ENCODE measurements at regions not wholly inside any gene's neighbourhood (a gene's known extent, or its start where the extent isn't known, plus 50 kb on each side); places are given as distances from the start of the nearest gene placed in this dataset.

- TF ChIP-seq CTCF (IDR thresholded peaks at IDR 0.05; ENCODE audit: extremely low read depth, insufficient read depth, missing control alignments), result no peak
- DNase-seq (ENCODE audit: low spot score), result no peak
- in situ Hi-C loops (cut with MboI; ENCODE audit: low pct_unique_long_range_greater_than_20kb, low sequenced_read_pairs, unreplicated experiment), result no loop called here
These were observed 1038.0 kb upstream of the PIK3C3 start for GRCh38 chr18:40917056-40917455.

- no peak for TF ChIP-seq CTCF (IDR thresholded peaks at IDR 0.05; ENCODE audit: extremely low read depth, insufficient read depth, missing control alignments)
These were observed 1039.3 kb upstream of the PIK3C3 start for GRCh38 chr18:40915724-40916123.

GRCh38 chr18:40911582-40912254 lies 1043.3 kb upstream of the PIK3C3 start:
- no peak for TF ChIP-seq CTCF (IDR thresholded peaks at IDR 0.05; ENCODE audit: extremely low read depth, insufficient read depth, missing control alignments)
- no peak for DNase-seq (ENCODE audit: low spot score)
- in situ Hi-C loops (cut with MboI; ENCODE audit: low pct_unique_long_range_greater_than_20kb, low sequenced_read_pairs, unreplicated experiment), result no loop called here

More at GRCh38 chr18:40915724-40916123, 1039.3 kb upstream of the PIK3C3 start:
- in situ Hi-C loops (cut with MboI; ENCODE audit: low pct_unique_long_range_greater_than_20kb, low sequenced_read_pairs, unreplicated experiment), result no loop called here
- DNase-seq (ENCODE audit: low spot score), result no peak

- in situ Hi-C loops (cut with MboI; ENCODE audit: low pct_unique_long_range_greater_than_20kb, low sequenced_read_pairs, unreplicated experiment), result no loop called here
- TF ChIP-seq CTCF (IDR thresholded peaks at IDR 0.05; ENCODE audit: extremely low read depth, insufficient read depth, missing control alignments), result no peak
These were observed 1044.0 kb upstream of the PIK3C3 start for GRCh38 chr18:40911041-40911440.

GRCh38 chr18:40907842-40908241 lies 1047.2 kb upstream of the PIK3C3 start:
- DNase-seq (ENCODE audit: low spot score), result no peak
- no peak for TF ChIP-seq CTCF (IDR thresholded peaks at IDR 0.05; ENCODE audit: extremely low read depth, insufficient read depth, missing control alignments)
- in situ Hi-C loops (cut with MboI; ENCODE audit: low pct_unique_long_range_greater_than_20kb, low sequenced_read_pairs, unreplicated experiment), result no loop called here

More at GRCh38 chr18:40911041-40911440, 1044.0 kb upstream of the PIK3C3 start:
- no peak for DNase-seq (ENCODE audit: low spot score)

- in situ Hi-C loops (cut with MboI; ENCODE audit: low pct_unique_long_range_greater_than_20kb, low sequenced_read_pairs, unreplicated experiment), result no loop called here
- DNase-seq (ENCODE audit: low spot score), result no peak
- TF ChIP-seq CTCF (IDR thresholded peaks at IDR 0.05; ENCODE audit: extremely low read depth, insufficient read depth, missing control alignments), result no peak
These were observed 1050.7 kb upstream of the PIK3C3 start for GRCh38 chr18:40904295-40904694.
